ENCODE measurements at regions not wholly inside any gene's neighbourhood (a gene's known extent, or its start where the extent isn't known, plus 50 kb on each side); places are given as distances from the start of the nearest gene placed in this dataset.
A peak's percentile ranks its signal among the peaks of the same experiment; 100 is the strongest.

- ATAC-seq: no peak
- no peak overlapping the region for H3K27ac ChIP-seq (ENCODE audit: low read length)
- 63% methylated on average over 15 of the region's 15 CpGs for WGBS
- peaks cover 2% of the 10 kb centered on the region for H3K9me3 ChIP-seq (ENCODE audit: control insufficient read depth, low read length)
- no peaks in the 10 kb centered on the region for H3K4me1 ChIP-seq (ENCODE audit: control insufficient read depth, insufficient read depth, low read length)
- no peak overlapping the region for H3K4me3 ChIP-seq (ENCODE audit: low read length)
- DNase-seq: no peak
- no peaks in the 10 kb centered on the region for H3K27me3 ChIP-seq (ENCODE audit: control insufficient read depth, insufficient read depth)
- intact Hi-C loops (cut with DNase I): no loop called here
Measured at GRCh38 chr16:79407461-79408135, 192.9 kb downstream of the MAF start.

GRCh38 chr16:79407005-79407404, 193.5 kb downstream of the MAF start:
- H3K27ac ChIP-seq (ENCODE audit: low read length): no peak overlapping the region
- peaks cover 2% of the 10 kb centered on the region for H3K9me3 ChIP-seq (ENCODE audit: control insufficient read depth, low read length)
- H3K4me1 ChIP-seq (ENCODE audit: control insufficient read depth, insufficient read depth, low read length): no peaks in the 10 kb centered on the region
- H3K27me3 ChIP-seq (ENCODE audit: control insufficient read depth, insufficient read depth): no peaks in the 10 kb centered on the region
- no peak overlapping the region for H3K4me3 ChIP-seq (ENCODE audit: low read length)
- ATAC-seq (no peak), DNase-seq (no peak)
- WGBS: 94% methylated on average over 12 of the region's 12 CpGs
- intact Hi-C loops (cut with DNase I): no loop called here

GRCh38 chr16:79404571-79404970, 196.0 kb downstream of the MAF start:
- WGBS: 86% methylated on average over 7 of the region's 7 CpGs

GRCh38 chr16:79403534-79403933, 197.0 kb downstream of the MAF start:
- ATAC-seq (no peak), DNase-seq (no peak)
- WGBS: 85% methylated on average over 4 of the region's 4 CpGs
- H3K27ac ChIP-seq (ENCODE audit: low read length): no peak overlapping the region
- H3K27me3 ChIP-seq (ENCODE audit: control insufficient read depth, insufficient read depth): no peaks in the 10 kb centered on the region
- no peak overlapping the region for H3K4me3 ChIP-seq (ENCODE audit: low read length)
- peaks cover 2% of the 10 kb centered on the region for H3K9me3 ChIP-seq (ENCODE audit: control insufficient read depth, low read length)
- no peaks in the 10 kb centered on the region for H3K4me1 ChIP-seq (ENCODE audit: control insufficient read depth, insufficient read depth, low read length)
- intact Hi-C loops (cut with DNase I): no loop called here

More at GRCh38 chr16:79404571-79404970, 196.0 kb downstream of the MAF start:
- H3K9me3 ChIP-seq (ENCODE audit: control insufficient read depth, low read length): peaks cover 2% of the 10 kb centered on the region
- intact Hi-C loops (cut with DNase I): no loop called here
- ATAC-seq (no peak), DNase-seq (no peak)
- H3K4me3 ChIP-seq (ENCODE audit: low read length): no peak overlapping the region
- no peaks in the 10 kb centered on the region for H3K27me3 ChIP-seq (ENCODE audit: control insufficient read depth, insufficient read depth)
- no peaks in the 10 kb centered on the region for H3K4me1 ChIP-seq (ENCODE audit: control insufficient read depth, insufficient read depth, low read length)
- H3K27ac ChIP-seq (ENCODE audit: low read length): no peak overlapping the region

- 79% methylated on average over 6 of the region's 6 CpGs for WGBS
- no peak for DNase-seq
- intact Hi-C loops (cut with DNase I): no loop called here
- no peak for ATAC-seq
- Histone ChIP-seq H3K4me3 (ENCODE audit: low read length) (no peak overlapping the region), H3K27ac (ENCODE audit: low read length) (no peak overlapping the region), H3K4me1 (ENCODE audit: control insufficient read depth, insufficient read depth, low read length) (no peaks in the 10 kb centered on the region), H3K27me3 (ENCODE audit: control insufficient read depth, insufficient read depth) (no peaks in the 10 kb centered on the region), H3K9me3 (ENCODE audit: control insufficient read depth, low read length) (peaks cover 2% of the 10 kb centered on the region)
Measured at GRCh38 chr16:79402920-79403319, 197.6 kb downstream of the MAF start.

GRCh38 chr16:79402356-79402755, 198.2 kb downstream of the MAF start:
- no peak for DNase-seq
- ATAC-seq: peak; percentile 20 to 25
- intact Hi-C loops (cut with DNase I): no loop called here
- H3K27ac ChIP-seq (ENCODE audit: low read length): no peak overlapping the region
- 92% methylated on average over 5 of the region's 5 CpGs for WGBS
- H3K4me3 ChIP-seq (ENCODE audit: low read length): no peak overlapping the region
- no peaks in the 10 kb centered on the region for H3K4me1 ChIP-seq (ENCODE audit: control insufficient read depth, insufficient read depth, low read length)
- H3K27me3 ChIP-seq (ENCODE audit: control insufficient read depth, insufficient read depth): no peaks in the 10 kb centered on the region
- H3K9me3 ChIP-seq (ENCODE audit: control insufficient read depth, low read length): peaks cover 2% of the 10 kb centered on the region

GRCh38 chr16:79401782-79402181, 198.8 kb downstream of the MAF start:
- Histone ChIP-seq H3K27ac (ENCODE audit: low read length) (no peak overlapping the region), H3K27me3 (ENCODE audit: control insufficient read depth, insufficient read depth) (no peaks in the 10 kb centered on the region), H3K4me3 (ENCODE audit: low read length) (no peak overlapping the region), H3K4me1 (ENCODE audit: control insufficient read depth, insufficient read depth, low read length) (no peaks in the 10 kb centered on the region), H3K9me3 (ENCODE audit: control insufficient read depth, low read length) (peaks cover 2% of the 10 kb centered on the region)
- intact Hi-C loops (cut with DNase I): no loop called here
- DNase-seq (no peak), ATAC-seq (no peak)
- 97% methylated on average over 1 of the region's 1 CpG for WGBS

GRCh38 chr16:79401157-79401556, 199.4 kb downstream of the MAF start:
- no peaks in the 10 kb centered on the region for H3K4me1 ChIP-seq (ENCODE audit: control insufficient read depth, insufficient read depth, low read length)
- 85% methylated on average over 4 of the region's 4 CpGs for WGBS
- ATAC-seq (no peak), DNase-seq (no peak)
- H3K27me3 ChIP-seq (ENCODE audit: control insufficient read depth, insufficient read depth): no peaks in the 10 kb centered on the region
- intact Hi-C loops (cut with DNase I): no loop called here
- no peak overlapping the region for H3K4me3 ChIP-seq (ENCODE audit: low read length)
- H3K27ac ChIP-seq (ENCODE audit: low read length): no peak overlapping the region
- H3K9me3 ChIP-seq (ENCODE audit: control insufficient read depth, low read length): peaks cover 2% of the 10 kb centered on the region

GRCh38 chr16:79400462-79401149, 199.9 kb downstream of the MAF start:
- no peak for ATAC-seq
- Histone ChIP-seq H3K27me3 (ENCODE audit: control insufficient read depth, insufficient read depth) (no peaks in the 10 kb centered on the region), H3K27ac (ENCODE audit: low read length) (no peak overlapping the region), H3K4me3 (ENCODE audit: low read length) (no peak overlapping the region), H3K9me3 (ENCODE audit: control insufficient read depth, low read length) (no peaks in the 10 kb centered on the region), H3K4me1 (ENCODE audit: control insufficient read depth, insufficient read depth, low read length) (no peaks in the 10 kb centered on the region)
- intact Hi-C loops (cut with DNase I): no loop called here
- 62% methylated on average over 13 of the region's 13 CpGs for WGBS
- DNase-seq: no peak

- 72% methylated on average over 5 of the region's 5 CpGs for WGBS
- DNase-seq: no peak
- H3K27ac ChIP-seq (ENCODE audit: low read length): no peak overlapping the region
- H3K9me3 ChIP-seq (ENCODE audit: control insufficient read depth, low read length): no peaks in the 10 kb centered on the region
- intact Hi-C loops (cut with DNase I): no loop called here
- no peak for ATAC-seq
- no peaks in the 10 kb centered on the region for H3K4me1 ChIP-seq (ENCODE audit: control insufficient read depth, insufficient read depth, low read length)
- H3K27me3 ChIP-seq (ENCODE audit: control insufficient read depth, insufficient read depth): no peaks in the 10 kb centered on the region
- no peak overlapping the region for H3K4me3 ChIP-seq (ENCODE audit: low read length)
Measured at GRCh38 chr16:79395591-79395990, 204.9 kb downstream of the MAF start.

- Histone ChIP-seq H3K27me3 (ENCODE audit: control insufficient read depth, insufficient read depth) (no peaks in the 10 kb centered on the region), H3K4me3 (ENCODE audit: low read length) (no peak overlapping the region), H3K9me3 (ENCODE audit: control insufficient read depth, low read length) (no peaks in the 10 kb centered on the region), H3K4me1 (ENCODE audit: control insufficient read depth, insufficient read depth, low read length) (no peaks in the 10 kb centered on the region), H3K27ac (ENCODE audit: low read length) (no peak overlapping the region)
- ATAC-seq (no peak), DNase-seq (no peak)
- intact Hi-C loops (cut with DNase I): no loop called here
- WGBS: 68% methylated on average over 3 of the region's 3 CpGs
Measured at GRCh38 chr16:79394206-79394605, 206.3 kb downstream of the MAF start.

Data from right cardiac atrium (tissue), 5 donors.